ENCODE measurements at regions not wholly inside any gene's neighbourhood (a gene's known extent, or its start where the extent isn't known, plus 50 kb on each side); places are given as distances from the start of the nearest gene placed in this dataset.
A peak's percentile ranks its signal among the peaks of the same experiment; 100 is the strongest.

- DNase-seq (ENCODE audit: insufficient read length, low spot score) (no peak), FAIRE-seq (no peak)
- no peak for TF ChIP-seq POLR2A (IDR thresholded peaks at IDR 0.05; ENCODE audit: low read depth, low read length)
Observed at GRCh38 chr12:84766375-84766774, 146.2 kb downstream of the SLC6A15 start.

GRCh38 chr12:84764001-84764400 is 148.6 kb downstream of the SLC6A15 start:
- DNase-seq (ENCODE audit: insufficient read length, low spot score) (no peak), FAIRE-seq (no peak)
- no peak for TF ChIP-seq POLR2A (IDR thresholded peaks at IDR 0.05; ENCODE audit: low read depth, low read length)

DNA sequence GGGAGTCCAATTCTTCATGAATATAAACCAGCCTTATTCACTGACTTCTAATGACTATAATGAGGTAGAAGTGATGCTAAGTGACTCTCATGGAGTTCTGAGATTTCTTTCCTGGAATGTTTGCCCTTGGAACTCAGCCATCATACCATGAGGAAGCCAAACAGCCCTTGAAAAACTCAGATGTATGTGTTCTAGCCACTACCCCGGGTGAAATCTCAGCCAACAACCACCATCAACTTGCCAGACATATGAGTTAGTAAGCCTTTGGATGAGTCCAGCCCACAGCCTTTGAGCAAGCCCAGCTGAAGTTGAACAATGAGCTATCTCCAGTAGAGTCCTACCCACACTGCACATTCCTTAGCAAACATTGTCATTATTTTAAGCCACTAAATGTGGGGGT is 149.5 kb downstream of the SLC6A15 start:
- DNase-seq (ENCODE audit: insufficient read length, low spot score) (no peak), FAIRE-seq (peak; percentile 62)
- no peak for TF ChIP-seq POLR2A (IDR thresholded peaks at IDR 0.05; ENCODE audit: low read depth, low read length)

DNA sequence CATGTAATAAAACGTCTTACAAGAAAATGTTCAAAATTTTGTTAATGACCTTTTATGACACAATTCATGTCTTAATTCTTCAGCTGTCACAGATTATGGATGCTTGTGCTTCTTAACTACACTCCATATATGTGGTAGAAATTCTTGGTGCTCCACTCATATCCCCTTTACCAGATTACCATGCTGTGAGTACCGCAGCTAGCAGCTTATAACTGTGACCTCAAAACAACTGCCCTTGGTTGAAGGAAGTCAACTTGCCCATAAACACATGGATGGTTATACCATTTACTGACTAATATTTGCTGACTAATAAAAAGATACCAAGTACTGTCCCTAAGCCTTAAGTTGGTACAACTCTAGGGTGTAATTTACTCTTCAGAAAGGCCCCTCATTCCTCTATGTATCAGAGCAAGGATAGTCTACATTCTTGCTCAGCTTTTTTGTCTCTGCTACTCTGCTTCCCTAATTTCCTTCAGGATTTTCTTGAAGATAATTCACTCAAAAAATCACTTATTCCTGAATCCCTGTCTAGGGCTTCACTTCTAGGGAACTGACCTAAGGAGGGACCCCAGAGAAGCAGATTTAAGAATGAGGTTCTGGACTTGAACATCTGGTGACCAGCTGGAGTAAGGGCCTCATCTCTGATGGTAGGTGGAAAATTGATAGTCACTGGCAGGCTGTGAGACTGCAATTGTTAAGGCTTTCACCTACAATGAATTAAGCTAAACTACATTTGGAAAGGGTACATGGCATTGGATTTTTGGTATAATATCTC is 152.3 kb downstream of the SLC6A15 start:
- peak; percentile 27 for FAIRE-seq
- TF ChIP-seq POLR2A (IDR thresholded peaks at IDR 0.05; ENCODE audit: low read depth, low read length): no peak
- DNase-seq (ENCODE audit: insufficient read length, low spot score): no peak

DNA sequence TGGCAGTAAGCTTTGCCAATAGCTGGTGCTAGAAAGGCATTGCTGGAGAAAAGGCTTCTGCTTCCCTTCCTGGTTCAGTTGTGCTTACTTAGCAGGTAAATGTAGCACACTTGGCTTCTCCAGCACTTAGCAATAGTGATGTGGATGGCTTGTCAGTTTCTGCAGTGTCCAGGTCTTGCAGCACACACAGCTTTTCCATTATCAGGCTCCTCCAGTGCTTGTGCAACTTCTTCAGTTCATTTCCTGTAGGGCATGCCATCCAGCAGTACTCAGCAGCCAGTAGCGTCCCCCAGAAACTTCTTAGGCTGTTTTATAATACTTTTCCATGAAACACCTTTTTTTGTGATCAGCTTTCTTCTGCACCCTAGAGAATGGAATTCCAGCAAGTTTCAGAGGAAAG is 154.6 kb downstream of the SLC6A15 start:
- TF ChIP-seq POLR2A (IDR thresholded peaks at IDR 0.05; ENCODE audit: low read depth, low read length): no peak
- DNase-seq (ENCODE audit: insufficient read length, low spot score): no peak
- FAIRE-seq: peak; percentile 84

DNA sequence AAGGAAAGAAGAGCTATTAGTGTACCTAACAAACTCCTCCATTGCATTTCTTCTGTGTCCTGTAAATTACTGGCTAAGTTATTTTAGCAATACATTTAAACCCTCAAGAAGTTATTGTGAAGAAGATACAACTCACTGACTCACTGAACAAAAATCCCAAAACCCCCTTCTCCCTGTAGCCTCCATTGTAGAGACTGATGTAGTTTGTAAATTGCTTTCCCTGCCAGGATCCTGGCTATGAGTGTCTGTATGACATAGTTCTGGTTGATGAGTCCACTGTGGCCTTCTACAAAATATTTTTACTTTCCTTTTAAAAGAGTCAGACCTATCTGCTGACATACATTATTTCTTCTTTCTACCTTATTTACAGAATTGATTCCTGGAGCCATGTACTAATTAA is 155.6 kb downstream of the SLC6A15 start:
- FAIRE-seq (peak; percentile 41), DNase-seq (ENCODE audit: insufficient read length, low spot score) (no peak)
- no peak for TF ChIP-seq POLR2A (IDR thresholded peaks at IDR 0.05; ENCODE audit: low read depth, low read length)

- FAIRE-seq (no peak), DNase-seq (ENCODE audit: insufficient read length, low spot score) (no peak)
- no peak for TF ChIP-seq POLR2A (IDR thresholded peaks at IDR 0.05; ENCODE audit: low read depth, low read length)
Observed at GRCh38 chr12:84745127-84745526, 167.5 kb downstream of the SLC6A15 start.

DNA sequence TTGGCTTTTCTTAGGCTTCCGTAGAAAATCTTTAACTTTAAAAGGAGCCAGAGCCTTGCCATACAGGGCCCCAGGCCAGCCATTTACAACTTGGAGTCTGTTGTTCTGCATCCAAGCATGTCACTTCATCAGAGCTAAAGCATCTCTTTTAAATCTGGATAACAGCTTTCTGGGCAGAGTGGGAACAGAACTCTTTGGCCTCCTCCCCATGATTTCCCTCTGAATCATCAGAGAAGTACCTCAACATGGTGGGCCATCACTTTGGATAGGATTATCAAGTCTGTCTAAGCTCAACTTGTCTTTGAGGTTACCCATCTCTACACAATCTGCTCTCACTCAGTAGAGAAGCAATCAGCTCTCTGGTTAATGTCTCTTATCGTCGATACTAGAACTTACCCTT is 170.9 kb downstream of the SLC6A15 start:
- FAIRE-seq (no peak), DNase-seq (ENCODE audit: insufficient read length, low spot score) (no peak)
- no peak for TF ChIP-seq POLR2A (IDR thresholded peaks at IDR 0.05; ENCODE audit: low read depth, low read length)

DNA sequence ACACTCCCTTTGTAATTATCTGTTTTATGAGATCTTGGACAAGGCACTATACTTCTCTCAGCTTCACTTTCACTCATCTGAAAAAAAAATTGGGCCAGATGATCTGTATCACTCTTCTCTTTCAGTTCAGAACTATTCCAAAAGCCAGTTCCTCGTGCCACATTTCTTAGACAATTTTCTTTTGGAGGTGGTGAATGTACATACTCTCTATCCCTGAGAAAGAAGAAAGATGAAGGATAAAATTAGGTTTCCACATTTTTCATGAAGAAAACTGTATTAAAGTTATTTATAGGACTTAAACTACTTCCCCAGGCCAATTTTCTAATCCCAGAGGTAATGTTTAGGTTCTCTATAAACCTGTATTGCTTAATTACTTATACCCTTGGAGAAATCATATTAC is 171.6 kb downstream of the SLC6A15 start:
- no peak for FAIRE-seq
- no peak for TF ChIP-seq POLR2A (IDR thresholded peaks at IDR 0.05; ENCODE audit: low read depth, low read length)
- no peak for DNase-seq (ENCODE audit: insufficient read length, low spot score)

DNA sequence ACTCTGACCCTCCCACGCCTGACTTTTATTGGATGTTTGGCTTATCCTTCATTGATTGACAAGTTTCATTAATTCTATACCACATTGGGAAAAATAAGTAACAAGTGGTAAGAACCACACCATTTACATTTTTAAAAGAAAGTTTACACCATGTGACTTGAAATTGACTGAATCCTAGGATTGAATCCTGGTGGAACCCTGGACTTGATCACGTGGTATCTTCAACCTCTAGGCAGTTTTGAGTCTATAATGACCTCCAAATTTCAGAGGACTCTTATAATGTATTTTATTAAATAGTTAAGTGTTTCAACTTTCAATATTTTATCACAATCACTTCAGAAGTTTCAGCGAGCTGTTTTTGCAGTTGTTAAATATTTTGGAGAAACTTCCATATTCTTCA is 172.0 kb downstream of the SLC6A15 start:
- no peak for TF ChIP-seq POLR2A (IDR thresholded peaks at IDR 0.05; ENCODE audit: low read depth, low read length)
- DNase-seq (ENCODE audit: insufficient read length, low spot score) (no peak), FAIRE-seq (no peak)

GRCh38 chr12:84738481-84738972 is 174.1 kb downstream of the SLC6A15 start:
- FAIRE-seq (peak; percentile 95), DNase-seq (ENCODE audit: insufficient read length, low spot score) (no peak)
- no peak for TF ChIP-seq POLR2A (IDR thresholded peaks at IDR 0.05; ENCODE audit: low read depth, low read length)

GRCh38 chr12:84732828-84733340 is 179.7 kb downstream of the SLC6A15 start:
- no peak for DNase-seq (ENCODE audit: insufficient read length, low spot score)
- no peak for TF ChIP-seq POLR2A (IDR thresholded peaks at IDR 0.05; ENCODE audit: low read depth, low read length)
- FAIRE-seq: no peak

DNA sequence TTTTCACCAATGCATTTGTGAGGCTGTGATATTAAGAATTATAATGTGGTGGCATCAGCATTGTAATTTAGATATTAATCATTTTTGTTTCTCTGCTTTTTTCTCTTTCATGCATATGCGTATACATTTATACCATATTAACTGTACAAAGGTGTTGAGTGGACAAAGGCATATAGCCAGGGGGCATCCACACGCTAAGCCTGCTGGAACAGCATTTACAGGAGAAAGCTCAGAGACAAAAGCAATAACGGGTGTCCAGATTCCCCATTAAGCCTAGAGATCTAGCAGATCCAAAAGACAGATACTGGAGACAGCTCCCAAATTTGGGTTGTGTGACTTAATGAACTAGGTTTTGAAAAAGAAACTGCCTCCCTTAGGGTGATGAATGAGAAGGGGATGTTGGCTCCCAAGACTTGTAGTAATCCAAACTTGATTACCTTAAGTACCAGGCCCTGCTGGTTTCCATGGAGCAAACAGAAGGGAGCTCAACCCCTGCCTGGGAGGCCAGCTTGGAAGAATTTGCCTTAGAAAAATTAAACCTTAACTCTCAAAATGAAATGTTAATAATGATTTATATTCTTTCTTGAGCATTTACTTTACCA is 181.9 kb downstream of the SLC6A15 start:
- DNase-seq (ENCODE audit: insufficient read length, low spot score) (no peak), FAIRE-seq (no peak)
- no peak for TF ChIP-seq POLR2A (IDR thresholded peaks at IDR 0.05; ENCODE audit: low read depth, low read length)

DNA sequence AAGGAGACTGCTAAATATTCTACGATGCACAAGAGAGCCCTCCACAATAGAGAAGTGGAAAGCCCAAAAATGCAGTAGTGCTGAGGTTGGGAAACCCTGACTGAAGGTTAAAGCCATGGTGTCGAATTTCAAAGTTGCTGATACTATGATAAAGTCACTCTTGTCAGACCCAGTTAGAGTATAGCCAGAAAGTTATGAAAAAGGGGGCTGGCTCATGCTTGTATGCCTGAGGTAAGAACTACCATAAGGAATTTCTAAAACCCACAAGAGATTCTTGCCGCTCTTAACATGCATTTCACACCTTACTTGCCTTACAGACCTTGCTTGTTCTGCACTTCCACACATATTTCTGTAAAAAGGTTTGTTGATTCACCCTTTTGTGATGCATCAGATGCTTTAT is 184.6 kb downstream of the SLC6A15 start:
- FAIRE-seq (no peak), DNase-seq (ENCODE audit: insufficient read length, low spot score) (no peak)
- TF ChIP-seq POLR2A (IDR thresholded peaks at IDR 0.05; ENCODE audit: low read depth, low read length): no peak

- DNase-seq (ENCODE audit: insufficient read length, low spot score) (no peak), FAIRE-seq (no peak)
- TF ChIP-seq POLR2A (IDR thresholded peaks at IDR 0.05; ENCODE audit: low read depth, low read length): no peak
Observed at GRCh38 chr12:84726780-84727179, 185.8 kb downstream of the SLC6A15 start.

All from H54 (cell line).